NCI-H774 (cell line): ENCODE measurements at regions not wholly inside any gene's neighbourhood (a gene's known extent, or its start where the extent isn't known, plus 50 kb on each side); places are given as distances from the start of the nearest gene placed in this dataset.

Source experiments
- DNase-seq: peaks from one replicate; lab custom pipeline; 2025; lab: John Stamatoyannopoulos, UW

GRCh38 chr4:178577933-178578332 lies 1135.7 kb upstream of the AGA start:
- no peak for DNase-seq

GRCh38 chr4:178595500-178596138 lies 1153.4 kb upstream of the AGA start:
- DNase-seq: no peak

- no peak for DNase-seq
These were observed 1156.4 kb upstream of the AGA start for GRCh38 chr4:178598672-178599071.

- DNase-seq: no peak
These were observed 1157.3 kb upstream of the AGA start for GRCh38 chr4:178599521-178599920.

- DNase-seq: no peak
These were observed 1160.6 kb upstream of the AGA start for GRCh38 chr4:178602833-178603232.

GRCh38 chr4:178611062-178611461 lies 1168.8 kb upstream of the AGA start:
- DNase-seq: no peak

GRCh38 chr4:178612733-178613132 lies 1170.5 kb upstream of the AGA start:
- no peak for DNase-seq

GRCh38 chr4:178632415-178632814 lies 1190.2 kb upstream of the AGA start:
- no peak for DNase-seq

- no peak for DNase-seq
These were observed 1191.0 kb upstream of the AGA start for GRCh38 chr4:178633263-178633662.

GRCh38 chr4:178664621-178665020 lies 1222.4 kb upstream of the AGA start:
- no peak for DNase-seq

GRCh38 chr4:178665916-178666315 lies 1223.7 kb upstream of the AGA start:
- no peak for DNase-seq

GRCh38 chr4:178671766-178672165 lies 1229.5 kb upstream of the AGA start:
- DNase-seq: no peak

- DNase-seq: no peak
These were observed 1230.3 kb upstream of the AGA start for GRCh38 chr4:178672512-178672911.

GRCh38 chr4:178681871-178682270 lies 1239.6 kb upstream of the AGA start:
- DNase-seq: no peak

- DNase-seq: no peak
These were observed 1247.7 kb upstream of the AGA start for GRCh38 chr4:178689926-178690325.

- DNase-seq: no peak
These were observed 1251.6 kb upstream of the AGA start for GRCh38 chr4:178693816-178694215.

GRCh38 chr4:178696515-178696914 lies 1254.3 kb upstream of the AGA start:
- no peak for DNase-seq

GRCh38 chr4:178712486-178712885 lies 1270.2 kb upstream of the AGA start:
- DNase-seq: no peak

- no peak for DNase-seq
These were observed 1295.8 kb upstream of the AGA start for GRCh38 chr4:178738026-178738425.

- no peak for DNase-seq
These were observed 1303.0 kb upstream of the AGA start for GRCh38 chr4:178745203-178745602.

- no peak for DNase-seq
These were observed 1310.8 kb upstream of the AGA start for GRCh38 chr4:178752954-178753525.

- no peak for DNase-seq
These were observed 1336.3 kb upstream of the AGA start for GRCh38 chr4:178778496-178778895.

GRCh38 chr4:178781779-178782178 lies 1339.5 kb upstream of the AGA start:
- DNase-seq: no peak

GRCh38 chr4:178784491-178784890 lies 1342.3 kb upstream of the AGA start:
- DNase-seq: no peak
